Muscle of arm (tissue), 1 donor: ENCODE measurements at regions not wholly inside any gene's neighbourhood (a gene's known extent, or its start where the extent isn't known, plus 50 kb on each side); places are given as distances from the start of the nearest gene placed in this dataset.

Source experiments
- DNase-seq: peaks from one replicate; pipeline ENCODE4 v3.0.0-alpha.2; 2013

- DNase-seq = no peak
These were observed 123.4 kb upstream of the CXCL14 start for GRCh38 chr5:135702191-135702590.

GRCh38 chr5:135700731-135701130 is 121.9 kb upstream of the CXCL14 start:
- no peak for DNase-seq

GRCh38 chr5:135697959-135698345 is 119.2 kb upstream of the CXCL14 start:
- DNase-seq = no peak

GRCh38 chr5:135697251-135697958 is 118.6 kb upstream of the CXCL14 start:
- DNase-seq = no peak

- no peak for DNase-seq
These were observed 117.5 kb upstream of the CXCL14 start for GRCh38 chr5:135696317-135696716.

GRCh38 chr5:135695656-135696313 is 117.0 kb upstream of the CXCL14 start:
- DNase-seq = no peak

GRCh38 chr5:135694906-135695305 is 116.1 kb upstream of the CXCL14 start:
- no peak for DNase-seq

GRCh38 chr5:135694012-135694411 is 115.2 kb upstream of the CXCL14 start:
- peak; percentile 25 for DNase-seq

- DNase-seq = no peak
These were observed 114.7 kb upstream of the CXCL14 start for GRCh38 chr5:135693371-135693955.

GRCh38 chr5:135691044-135691443 is 112.3 kb upstream of the CXCL14 start:
- DNase-seq = no peak

- no peak for DNase-seq
These were observed 111.7 kb upstream of the CXCL14 start for GRCh38 chr5:135690466-135690865.

- DNase-seq = no peak
These were observed 110.7 kb upstream of the CXCL14 start for GRCh38 chr5:135689506-135689905.

- no peak for DNase-seq
These were observed 109.6 kb upstream of the CXCL14 start for GRCh38 chr5:135688385-135688784.

- no peak for DNase-seq
These were observed 104.4 kb upstream of the CXCL14 start for GRCh38 chr5:135683189-135683588.

- DNase-seq = no peak
These were observed 101.9 kb upstream of the CXCL14 start for GRCh38 chr5:135680713-135681112.

- no peak for DNase-seq
These were observed 100.0 kb upstream of the CXCL14 start for GRCh38 chr5:135678640-135679268.

GRCh38 chr5:135671966-135672365 is 93.2 kb upstream of the CXCL14 start:
- peak; percentile 52 for DNase-seq

- no peak for DNase-seq
These were observed 92.4 kb upstream of the CXCL14 start for GRCh38 chr5:135671052-135671705.

GRCh38 chr5:135670588-135670987 is 91.8 kb upstream of the CXCL14 start:
- DNase-seq = no peak

GRCh38 chr5:135669416-135669815 is 90.6 kb upstream of the CXCL14 start:
- no peak for DNase-seq

- no peak for DNase-seq
These were observed 88.9 kb upstream of the CXCL14 start for GRCh38 chr5:135667673-135668072.

GRCh38 chr5:135667204-135667603 is 88.4 kb upstream of the CXCL14 start:
- DNase-seq = no peak
